ENCODE measurements at regions not wholly inside any gene's neighbourhood (a gene's known extent, or its start where the extent isn't known, plus 50 kb on each side); places are given as distances from the start of the nearest gene placed in this dataset.

GRCh38 chr4:24637173-24637572 lies 52.8 kb upstream of the DHX15 start:
- POLR2A ChIA-PET = interaction anchor here (0.6 kb wide), 1 partner anchor 90 kb away, joined by 3 read pairs; no protein-coding TSS in a partner anchor
- CTCF ChIA-PET = no interaction called here
- TF ChIP-seq ELF4 (IDR thresholded peaks at IDR 0.05) (no peak), CTBP1 (IDR thresholded peaks at IDR 0.05; ENCODE audit: borderline replicate concordance) (no peak), HDGF (IDR thresholded peaks at IDR 0.05; ENCODE audit: borderline replicate concordance) (no peak), BHLHE40 (IDR thresholded peaks at IDR 0.05; ENCODE audit: borderline replicate concordance) (no peak), SP1 (IDR thresholded peaks at IDR 0.05) (no peak), PKNOX1 (IDR thresholded peaks at IDR 0.05) (no peak), ARNT (IDR thresholded peaks at IDR 0.05) (no peak), FOXM1 (IDR thresholded peaks at IDR 0.05; ENCODE audit: borderline replicate concordance) (no peak), NFRKB (IDR thresholded peaks at IDR 0.05) (no peak), TARDBP (IDR thresholded peaks at IDR 0.05) (no peak)
- no peak for DNase-seq (ENCODE audit: extremely low spot score)

GRCh38 chr4:24638396-24638875 lies 54.1 kb upstream of the DHX15 start:
- ChIA-PET CTCF (no interaction called here), POLR2A (no interaction called here)

GRCh38 chr4:24639714-24640113 lies 55.4 kb upstream of the DHX15 start:
- TF ChIP-seq CTBP1 (IDR thresholded peaks at IDR 0.05; ENCODE audit: borderline replicate concordance) (no peak), ZNF384 (IDR thresholded peaks at IDR 0.05) (no peak), ELF4 (IDR thresholded peaks at IDR 0.05) (no peak), PKNOX1 (IDR thresholded peaks at IDR 0.05) (no peak), FOXM1 (IDR thresholded peaks at IDR 0.05; ENCODE audit: borderline replicate concordance) (no peak), FOXA1 (IDR thresholded peaks at IDR 0.05) (no peak), SP1 (IDR thresholded peaks at IDR 0.05) (no peak), NFRKB (IDR thresholded peaks at IDR 0.05) (no peak), ARNT (IDR thresholded peaks at IDR 0.05) (no peak), HDGF (IDR thresholded peaks at IDR 0.05; ENCODE audit: borderline replicate concordance) (no peak), SUZ12 (IDR thresholded peaks at IDR 0.05) (no peak)
- ChIA-PET CTCF (no interaction called here), POLR2A (no interaction called here)
- no peak for DNase-seq (ENCODE audit: extremely low spot score)

More at GRCh38 chr4:24638396-24638875, 54.1 kb upstream of the DHX15 start:
- TF ChIP-seq FOXM1 (IDR thresholded peaks at IDR 0.05; ENCODE audit: borderline replicate concordance) = no peak
- no peak for TF ChIP-seq PKNOX1 (IDR thresholded peaks at IDR 0.05)
- TF ChIP-seq LEF1 (IDR thresholded peaks at IDR 0.05; ENCODE audit: borderline replicate concordance) = no peak
- no peak for TF ChIP-seq HDGF (IDR thresholded peaks at IDR 0.05; ENCODE audit: borderline replicate concordance)
- TF ChIP-seq L3MBTL2 (conservative IDR thresholded peaks at IDR 0.05) = no peak
- no peak for TF ChIP-seq BHLHE40 (IDR thresholded peaks at IDR 0.05; ENCODE audit: borderline replicate concordance)
- TF ChIP-seq NFRKB (IDR thresholded peaks at IDR 0.05) = no peak
- TF ChIP-seq TARDBP (IDR thresholded peaks at IDR 0.05) = no peak
- no peak for TF ChIP-seq FOXA1 (IDR thresholded peaks at IDR 0.05)
- TF ChIP-seq ZNF384 (IDR thresholded peaks at IDR 0.05) = no peak
- no peak for TF ChIP-seq ELF4 (IDR thresholded peaks at IDR 0.05)
- no peak for TF ChIP-seq FOXK2 (IDR thresholded peaks at IDR 0.05)
- no peak for TF ChIP-seq SUZ12 (IDR thresholded peaks at IDR 0.05)
- TF ChIP-seq CTBP1 (IDR thresholded peaks at IDR 0.05; ENCODE audit: borderline replicate concordance) = no peak
- DNase-seq (ENCODE audit: extremely low spot score) = no peak

- DNase-seq (ENCODE audit: extremely low spot score) = no peak
- POLR2A ChIA-PET = no interaction called here
- TF ChIP-seq NFRKB (IDR thresholded peaks at IDR 0.05) (no peak), ZNF384 (IDR thresholded peaks at IDR 0.05) (no peak), FOXA1 (IDR thresholded peaks at IDR 0.05) (no peak), HDGF (IDR thresholded peaks at IDR 0.05; ENCODE audit: borderline replicate concordance) (no peak), SUZ12 (IDR thresholded peaks at IDR 0.05) (no peak), CTBP1 (IDR thresholded peaks at IDR 0.05; ENCODE audit: borderline replicate concordance) (no peak), BHLHE40 (IDR thresholded peaks at IDR 0.05; ENCODE audit: borderline replicate concordance) (no peak), L3MBTL2 (conservative IDR thresholded peaks at IDR 0.05) (no peak), ELF4 (IDR thresholded peaks at IDR 0.05) (no peak), ARNT (IDR thresholded peaks at IDR 0.05) (no peak), FOXK2 (IDR thresholded peaks at IDR 0.05) (no peak), LEF1 (IDR thresholded peaks at IDR 0.05; ENCODE audit: borderline replicate concordance) (no peak), PKNOX1 (IDR thresholded peaks at IDR 0.05) (no peak), TARDBP (IDR thresholded peaks at IDR 0.05) (no peak), FOXM1 (IDR thresholded peaks at IDR 0.05; ENCODE audit: borderline replicate concordance) (no peak), SP1 (IDR thresholded peaks at IDR 0.05) (no peak)
- CTCF ChIA-PET = no interaction called here
Observed at GRCh38 chr4:24640366-24640765, 56.0 kb upstream of the DHX15 start.

GRCh38 chr4:24642981-24643547 lies 58.7 kb upstream of the DHX15 start:
- ChIA-PET POLR2A (no interaction called here), CTCF (no interaction called here)
- no peak for DNase-seq (ENCODE audit: extremely low spot score)
- no peak for TF ChIP-seq FOXA1 (IDR thresholded peaks at IDR 0.05)
- no peak for TF ChIP-seq ELF4 (IDR thresholded peaks at IDR 0.05)
- no peak for TF ChIP-seq L3MBTL2 (conservative IDR thresholded peaks at IDR 0.05)
- TF ChIP-seq ARNT (IDR thresholded peaks at IDR 0.05) = no peak
- TF ChIP-seq HDGF (IDR thresholded peaks at IDR 0.05; ENCODE audit: borderline replicate concordance) = no peak
- TF ChIP-seq NFRKB (IDR thresholded peaks at IDR 0.05) = no peak
- TF ChIP-seq CTBP1 (IDR thresholded peaks at IDR 0.05; ENCODE audit: borderline replicate concordance) = no peak
- TF ChIP-seq FOXM1 (IDR thresholded peaks at IDR 0.05; ENCODE audit: borderline replicate concordance) = no peak
- TF ChIP-seq LEF1 (IDR thresholded peaks at IDR 0.05; ENCODE audit: borderline replicate concordance) = no peak
- no peak for TF ChIP-seq SP1 (IDR thresholded peaks at IDR 0.05)
- no peak for TF ChIP-seq ZNF384 (IDR thresholded peaks at IDR 0.05)
- no peak for TF ChIP-seq SUZ12 (IDR thresholded peaks at IDR 0.05)

Data from HEK293T (cell line).